Breast epithelium (tissue), 4 donors: ENCODE measurements at regions not wholly inside any gene's neighbourhood (a gene's known extent, or its start where the extent isn't known, plus 50 kb on each side); places are given as distances from the start of the nearest gene placed in this dataset.
A peak's percentile ranks its signal among the peaks of the same experiment; 100 is the strongest.

Source experiments
- DNase-seq, 2 donors: peaks; one replicate each; pipeline ENCODE4 v3.0.0-alpha.2; 2019; ENCODE audit warnings: low spot score in 2 of 2
- H3K27ac ChIP-seq, 2 donors: fragments of 200-600 bp; sonication (generic) in 1 of 2; one replicate each; pipeline ENCODE4 v1.5.1; 2016 to 2019; ENCODE audit warnings: mild to moderate bottlenecking in 1 of 2
- H3K27me3 ChIP-seq, 2 donors: fragments of 200-600 bp; sonication (generic) in 1 of 2; one replicate each; pipeline versions ENCODE4 v1.5.1 to v1.6.0; 2017 to 2019; ENCODE audit warnings: control low read depth in 1 of 2, mild to moderate bottlenecking in 1 of 2
- H3K36me3 ChIP-seq: fragments of 200-600 bp; one replicate; pipeline ENCODE4 v1.5.1; 2019
- H3K4me1 ChIP-seq, 2 donors: fragments of 200-600 bp; sonication (generic); one replicate each; pipeline ENCODE4 v1.5.1; 2016 to 2019; ENCODE audit warnings: control low read depth in 1 of 2
- H3K4me3 ChIP-seq, 3 donors: fragments of 200-600 bp; sonication (generic); 1 replicate in 2 of 3; 2 replicates in 1 of 3; pipeline ENCODE4 v1.5.1; 2016 to 2019; ENCODE audit warnings: mild to moderate bottlenecking in 3 of 3, moderate library complexity in 2 of 3
- H3K9me3 ChIP-seq, 2 donors: fragments of 200-600 bp; sonication (generic) in 1 of 2; one replicate each; pipeline ENCODE4 v1.5.1; 2016 to 2019; ENCODE audit warnings: control low read depth in 1 of 2
- POLR2A ChIP-seq: fragments of 450-650 bp; IDR thresholded peaks from one replicate; pipeline ENCODE4 v1.6.1; 2016; ENCODE audit warnings: antibody characterized with exemption, mild to moderate bottlenecking, moderate library complexity
- POLR2AphosphoS5 ChIP-seq, 3 donors: sonication (generic); formaldehyde crosslinking; IDR thresholded peaks; one replicate each; pipeline ENCODE4 v1.6.1; 2017; ENCODE audit warnings: antibody characterized with exemption in 3 of 3
- intact Hi-C: fragments of 100-400 bp; cut with DNase I; formaldehyde crosslinking; loops from one replicate; pipeline ENCODE4 v1.15.1; 2023; ENCODE audit warnings: low total_unique reads
- TF ChIP-seq, protein P1 (sequence below), 3 donors: fragments of 450-650 bp; IDR thresholded peaks; one replicate each; pipeline ENCODE4 v1.5.1; 2016 to 2017; ENCODE audit warnings: antibody characterized with exemption in 3 of 3, mild to moderate bottlenecking in 3 of 3, moderate library complexity in 3 of 3

DNA sequence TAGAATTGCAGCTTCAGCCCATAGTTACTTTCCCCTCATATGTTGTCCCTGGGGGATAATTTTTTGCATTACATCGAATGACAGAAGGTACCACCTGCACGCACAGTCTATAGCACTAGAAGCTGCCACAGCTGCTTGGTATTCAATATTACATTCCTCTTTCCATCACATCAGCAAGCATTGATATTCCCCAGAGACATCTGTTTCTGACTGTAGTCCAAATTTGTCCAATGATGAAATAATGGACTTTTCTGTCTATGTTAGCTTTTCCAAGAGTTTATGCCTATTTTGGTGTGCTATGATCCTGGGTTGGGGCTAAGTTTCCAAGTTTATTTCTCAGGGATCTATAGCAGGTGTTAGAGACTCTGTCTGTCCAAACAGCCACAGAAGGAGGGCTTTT is 335.4 kb downstream of the LRIG3 start:
- no peak for TF ChIP-seq POLR2AphosphoS5 (IDR thresholded peaks at IDR 0.05)
- TF ChIP-seq POLR2A, result no peak
- TF ChIP-seq, protein P1, sequence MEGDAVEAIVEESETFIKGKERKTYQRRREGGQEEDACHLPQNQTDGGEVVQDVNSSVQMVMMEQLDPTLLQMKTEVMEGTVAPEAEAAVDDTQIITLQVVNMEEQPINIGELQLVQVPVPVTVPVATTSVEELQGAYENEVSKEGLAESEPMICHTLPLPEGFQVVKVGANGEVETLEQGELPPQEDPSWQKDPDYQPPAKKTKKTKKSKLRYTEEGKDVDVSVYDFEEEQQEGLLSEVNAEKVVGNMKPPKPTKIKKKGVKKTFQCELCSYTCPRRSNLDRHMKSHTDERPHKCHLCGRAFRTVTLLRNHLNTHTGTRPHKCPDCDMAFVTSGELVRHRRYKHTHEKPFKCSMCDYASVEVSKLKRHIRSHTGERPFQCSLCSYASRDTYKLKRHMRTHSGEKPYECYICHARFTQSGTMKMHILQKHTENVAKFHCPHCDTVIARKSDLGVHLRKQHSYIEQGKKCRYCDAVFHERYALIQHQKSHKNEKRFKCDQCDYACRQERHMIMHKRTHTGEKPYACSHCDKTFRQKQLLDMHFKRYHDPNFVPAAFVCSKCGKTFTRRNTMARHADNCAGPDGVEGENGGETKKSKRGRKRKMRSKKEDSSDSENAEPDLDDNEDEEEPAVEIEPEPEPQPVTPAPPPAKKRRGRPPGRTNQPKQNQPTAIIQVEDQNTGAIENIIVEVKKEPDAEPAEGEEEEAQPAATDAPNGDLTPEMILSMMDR (IDR thresholded peaks at IDR 0.05), result no peak
- intact Hi-C loops, result no loop called here
- no peak for DNase-seq
- Histone ChIP-seq H3K27me3 (no peaks in the 10 kb centered on the region), H3K4me1 (no peaks in the 10 kb centered on the region), H3K9me3 (no peaks in the 10 kb centered on the region), H3K4me3 (no peak overlapping the region), H3K36me3 (no peaks in the 10 kb centered on the region), H3K27ac (no peak overlapping the region)

DNA sequence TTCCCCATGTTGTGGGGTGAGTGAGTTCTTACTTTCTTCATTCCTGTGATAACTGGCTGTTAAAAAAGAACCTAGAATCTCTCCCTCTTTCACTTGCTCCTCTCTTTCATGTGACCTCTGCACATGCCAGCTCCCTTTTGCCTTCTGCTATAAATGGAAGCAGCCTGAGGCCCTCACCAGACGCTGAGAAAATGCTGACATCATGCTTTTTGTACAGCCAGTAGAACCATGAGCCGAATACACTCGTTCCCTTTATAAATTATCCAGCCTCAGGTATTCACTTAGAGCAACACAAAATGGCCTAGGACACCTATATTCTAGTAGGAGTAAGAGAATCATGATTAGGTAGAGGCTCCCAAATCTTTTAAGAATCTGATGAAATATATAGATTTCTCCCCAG is 333.5 kb downstream of the LRIG3 start:
- H3K4me1 ChIP-seq, result no peaks in the 10 kb centered on the region
- H3K9me3 ChIP-seq, result no peaks in the 10 kb centered on the region
- no peaks in the 10 kb centered on the region for H3K36me3 ChIP-seq
- DNase-seq, result no peak
- no peak overlapping the region for H3K4me3 ChIP-seq
- H3K27me3 ChIP-seq, result no peaks in the 10 kb centered on the region
- intact Hi-C loops, result no loop called here
- TF ChIP-seq POLR2A (no peak), POLR2AphosphoS5 (IDR thresholded peaks at IDR 0.05) (no peak)
- TF ChIP-seq, protein P1 (IDR thresholded peaks at IDR 0.05), result no peak
- no peak overlapping the region for H3K27ac ChIP-seq

DNA sequence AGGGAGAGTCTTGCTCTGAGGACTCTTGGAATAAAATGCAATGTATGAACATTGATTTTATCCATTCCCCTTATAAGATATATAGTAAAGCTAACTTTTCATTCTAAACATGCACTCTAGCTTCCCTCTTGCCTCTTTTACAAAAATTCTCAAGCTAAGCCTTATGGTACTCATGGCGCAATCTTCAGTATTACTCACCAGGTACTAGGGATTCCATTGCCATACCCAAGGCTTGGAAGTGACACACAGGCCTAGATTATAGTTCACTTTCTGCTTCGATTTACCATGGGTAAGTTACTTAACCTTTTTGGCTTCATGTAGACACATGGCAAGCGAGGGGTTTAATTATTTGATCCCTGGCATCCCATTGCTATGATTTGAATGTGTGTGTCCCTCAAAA is 331.5 kb downstream of the LRIG3 start:
- Histone ChIP-seq H3K9me3 (no peaks in the 10 kb centered on the region), H3K36me3 (no peaks in the 10 kb centered on the region), H3K27me3 (no peaks in the 10 kb centered on the region), H3K27ac (no peak overlapping the region), H3K4me1 (no peaks in the 10 kb centered on the region), H3K4me3 (no peak overlapping the region)
- intact Hi-C loops, result no loop called here
- no peak for DNase-seq
- no peak for TF ChIP-seq POLR2AphosphoS5 (IDR thresholded peaks at IDR 0.05)

DNA sequence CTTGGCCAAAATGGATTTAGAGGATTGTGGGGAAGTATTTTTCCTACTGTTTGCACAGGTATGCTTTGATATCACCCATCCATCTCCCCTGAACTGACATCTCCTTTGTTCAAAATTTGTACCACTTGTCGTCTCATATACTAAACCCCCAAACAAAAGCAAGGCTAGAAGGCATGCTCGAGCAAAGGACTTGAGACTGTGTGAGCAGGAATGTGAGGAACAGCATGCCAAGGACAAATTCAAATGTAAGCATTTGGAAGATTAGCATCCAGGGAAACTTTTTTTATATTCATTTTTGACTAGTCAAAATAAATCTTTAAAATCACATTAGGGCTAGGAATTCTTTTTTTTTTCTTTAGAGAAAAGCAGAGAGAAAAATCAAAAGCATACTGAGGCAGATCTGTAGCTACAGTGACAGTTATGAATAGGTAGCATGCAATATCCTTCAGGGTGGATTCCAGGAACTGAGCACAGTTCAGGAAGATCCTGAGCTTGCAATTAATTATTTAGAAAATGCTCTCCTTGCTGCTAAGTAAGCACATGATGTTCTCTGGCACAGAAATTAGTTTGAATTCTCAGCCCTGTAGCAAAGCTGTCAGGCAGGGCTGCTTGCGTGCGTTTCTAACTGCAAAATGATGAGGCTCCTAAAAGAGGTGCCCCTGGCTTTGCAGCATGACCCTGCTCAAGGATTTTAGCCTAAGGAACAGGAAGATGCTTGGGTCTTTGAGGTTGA is 327.7 kb downstream of the LRIG3 start:
- Histone ChIP-seq H3K36me3 (no peaks in the 10 kb centered on the region), H3K4me3 (no peak overlapping the region), H3K27ac (peak overlapping the region in 1 of 2 donors; percentile 30), H3K27me3 (no peaks in the 10 kb centered on the region), H3K9me3 (no peaks in the 10 kb centered on the region), H3K4me1 (no peaks in the 10 kb centered on the region)
- intact Hi-C loops, result no loop called here
- DNase-seq, result no peak
- TF ChIP-seq, protein P1 (IDR thresholded peaks at IDR 0.05), result no peak
- peak in 1 of 3 donors; percentile 29 for TF ChIP-seq POLR2AphosphoS5 (IDR thresholded peaks at IDR 0.05)

DNA sequence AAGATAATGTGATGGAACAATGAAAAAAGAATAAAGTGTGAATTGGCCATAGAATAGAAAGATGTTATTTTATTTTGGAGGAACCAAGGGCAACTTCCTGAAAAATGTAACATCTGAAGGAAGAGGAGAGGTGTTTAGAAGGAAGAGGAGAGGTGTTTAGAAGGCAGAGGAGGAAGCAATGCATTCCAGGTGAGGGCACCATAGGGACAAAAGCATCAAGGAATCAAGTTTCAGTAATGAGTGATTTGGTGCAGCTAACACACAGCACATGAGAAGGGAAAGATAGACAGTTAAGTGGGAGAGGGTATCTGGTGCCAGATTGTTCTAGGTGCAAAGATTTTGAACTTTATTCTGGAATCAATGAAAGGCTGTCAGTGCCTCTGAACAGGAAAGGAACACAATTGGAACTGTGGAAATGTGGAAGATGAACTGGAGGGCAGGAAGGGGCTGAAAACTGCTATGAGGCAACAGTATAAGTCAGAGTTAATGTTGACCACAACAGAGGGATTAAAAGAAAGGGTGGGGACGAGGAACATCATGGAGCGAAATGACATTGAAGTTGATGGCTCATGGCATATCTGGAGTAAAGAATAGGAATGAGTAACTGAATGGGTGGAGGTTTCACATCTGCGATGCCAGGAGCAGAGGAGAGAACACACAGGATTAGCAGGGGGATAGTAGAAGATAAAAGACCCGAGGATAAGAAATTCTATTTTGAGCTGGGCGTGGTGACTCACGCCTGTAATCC is 326.6 kb downstream of the LRIG3 start:
- intact Hi-C loops, result no loop called here
- TF ChIP-seq POLR2AphosphoS5 (IDR thresholded peaks at IDR 0.05) (no peak), POLR2A (no peak)
- TF ChIP-seq, protein P1 (IDR thresholded peaks at IDR 0.05), result no peak
- H3K9me3 ChIP-seq, result no peaks in the 10 kb centered on the region
- H3K4me3 ChIP-seq, result no peak overlapping the region
- no peaks in the 10 kb centered on the region for H3K4me1 ChIP-seq
- no peak overlapping the region for H3K27ac ChIP-seq
- no peaks in the 10 kb centered on the region for H3K36me3 ChIP-seq
- no peak for DNase-seq
- no peaks in the 10 kb centered on the region for H3K27me3 ChIP-seq
